Common myeloid progenitor, CD34-positive (primary cell): ENCODE measurements at regions not wholly inside any gene's neighbourhood (a gene's known extent, or its start where the extent isn't known, plus 50 kb on each side); places are given as distances from the start of the nearest gene placed in this dataset.

Experiments used
- CTCF ChIA-PET: fragments of 350-600 bp; sonication (Branson Sonifier 250); formaldehyde crosslinking; loops from one replicate; lab custom pipeline; 2021; ENCODE audit warnings: antibody characterized with exemption; lab: Charles Lee
- POLR2A ChIA-PET: fragments of 350-600 bp; sonication (Branson Sonifier 250); formaldehyde crosslinking; loops from one replicate; lab custom pipeline; 2021; ENCODE audit warnings: antibody characterized with exemption; lab: Charles Lee
- DNase-seq, 3 donors: peaks; one replicate each; pipeline versions ENCODE4 v3.0.0 to v3.0.0-alpha.2; 2013
- H3K27ac ChIP-seq, 2 experiments: 1 replicate in 1 of 2; 2 replicates in 1 of 2; pipeline ENCODE4 v1.7.0; 2013; ENCODE audit warnings: inconsistent platforms in 2 of 2, low read length in 2 of 2, mild to moderate bottlenecking in 2 of 2, low read depth in 1 of 2, moderate library complexity in 1 of 2; ENCODE audit not compliant: severe bottlenecking in 2 of 2, insufficient read depth in 1 of 2, poor library complexity in 1 of 2
- H3K27me3 ChIP-seq, 5 experiments: replicated peaks in 2 of 5; 1 replicate in 3 of 5; 2 replicates in 2 of 5; pipeline versions ENCODE4 v1.6.1 to v1.7.0; 2013; ENCODE audit warnings: low read length in 4 of 5, mild to moderate bottlenecking in 2 of 5, moderate library complexity in 2 of 5, inconsistent platforms in 1 of 5; ENCODE audit not compliant: insufficient read depth in 5 of 5, control insufficient read depth in 4 of 5
- H3K36me3 ChIP-seq, 4 experiments: 1 replicate in 2 of 4; 2 replicates in 2 of 4; pipeline versions ENCODE4 v1.6.1 to v1.7.0; 2013; ENCODE audit warnings: low read length in 3 of 4, control low read depth in 1 of 4, mild to moderate bottlenecking in 1 of 4; ENCODE audit not compliant: control insufficient read depth in 4 of 4, insufficient read depth in 4 of 4
- H3K4me1 ChIP-seq, 4 experiments: 1 replicate in 3 of 4; 2 replicates in 1 of 4; pipeline versions ENCODE4 v1.6.1 to v1.7.1; 2013; ENCODE audit warnings: low read length in 3 of 4, mild to moderate bottlenecking in 3 of 4, control low read depth in 1 of 4, inconsistent platforms in 1 of 4, moderate library complexity in 1 of 4; ENCODE audit not compliant: control insufficient read depth in 4 of 4, insufficient read depth in 4 of 4; ENCODE audit errors: control extremely low read depth in 1 of 4
- H3K4me3 ChIP-seq, 7 experiments: 1 replicate in 4 of 7; 2 replicates in 3 of 7; pipeline versions ENCODE4 v1.5.1 to v1.7.0; 2013; ENCODE audit warnings: mild to moderate bottlenecking in 7 of 7, low read length in 6 of 7, moderate library complexity in 6 of 7, inconsistent platforms in 2 of 7, low read depth in 2 of 7, control low read depth in 1 of 7; ENCODE audit not compliant: insufficient read depth in 4 of 7, control insufficient read depth in 1 of 7; ENCODE audit errors: extremely low read depth in 1 of 7
- H3K9me3 ChIP-seq, 5 experiments: 1 replicate in 4 of 5; 2 replicates in 1 of 5; pipeline versions ENCODE4 v1.6.1 to v1.7.1; 2013; ENCODE audit warnings: low read length in 4 of 5, mild to moderate bottlenecking in 2 of 5, inconsistent platforms in 1 of 5, low read depth in 1 of 5, moderate library complexity in 1 of 5; ENCODE audit not compliant: control insufficient read depth in 4 of 5, insufficient read depth in 2 of 5; ENCODE audit errors: control extremely low read depth in 1 of 5
- WGBS: methylation state at CpG from one replicate; pipeline ENCODE4 v1.1.5; 2013; ENCODE audit not compliant: insufficient coverage; 5-methylcytosine and 5-hydroxymethylcytosine counted together

- CTCF ChIA-PET, result no interaction called here
- POLR2A ChIA-PET, result no interaction called here
Observed at GRCh38 chr11:80613655-80614054, 1172.8 kb upstream of the TENM4 start.

GRCh38 chr11:80610516-80610915, 1169.7 kb upstream of the TENM4 start:
- no peaks in the 10 kb centered on the region for H3K36me3 ChIP-seq
- no peak for DNase-seq
- ChIA-PET POLR2A (no interaction called here), CTCF (no interaction called here)
- WGBS, result 92% methylated on average over 3 of the region's 7 CpGs
- no peaks in the 10 kb centered on the region for H3K27me3 ChIP-seq
- H3K9me3 ChIP-seq, result no peaks in the 10 kb centered on the region
- no peaks in the 10 kb centered on the region for H3K4me1 ChIP-seq
- no peak overlapping the region for H3K27ac ChIP-seq
- H3K4me3 ChIP-seq, result no peak overlapping the region

More at GRCh38 chr11:80613655-80614054, 1172.8 kb upstream of the TENM4 start:
- H3K27ac ChIP-seq, result no peak overlapping the region
- H3K4me3 ChIP-seq, result no peak overlapping the region
- no peaks in the 10 kb centered on the region for H3K36me3 ChIP-seq
- no peaks in the 10 kb centered on the region for H3K27me3 ChIP-seq
- DNase-seq, result no peak
- no peaks in the 10 kb centered on the region for H3K9me3 ChIP-seq
- H3K4me1 ChIP-seq, result no peaks in the 10 kb centered on the region
- WGBS, result 100% methylated on average over 1 of the region's 2 CpGs

- no CpG with 5 or more reads among the region's 2 CpGs for WGBS
- H3K4me1 ChIP-seq, result no peaks in the 10 kb centered on the region
Observed at GRCh38 chr11:80603472-80603871, 1162.6 kb upstream of the TENM4 start.

GRCh38 chr11:80598905-80599304, 1158.1 kb upstream of the TENM4 start:
- Histone ChIP-seq H3K4me3 (no peak overlapping the region), H3K27ac (no peak overlapping the region), H3K36me3 (no peaks in the 10 kb centered on the region), H3K9me3 (no peaks in the 10 kb centered on the region), H3K4me1 (no peaks in the 10 kb centered on the region), H3K27me3 (no peaks in the 10 kb centered on the region)
- no peak for DNase-seq
- POLR2A ChIA-PET, result no interaction called here
- CTCF ChIA-PET, result no interaction called here
- WGBS, result 85% methylated on average over 3 of the region's 6 CpGs

More at GRCh38 chr11:80603472-80603871, 1162.6 kb upstream of the TENM4 start:
- H3K27me3 ChIP-seq, result no peaks in the 10 kb centered on the region
- DNase-seq, result no peak
- CTCF ChIA-PET, result no interaction called here
- no peaks in the 10 kb centered on the region for H3K36me3 ChIP-seq
- H3K4me3 ChIP-seq, result no peak overlapping the region
- no peak overlapping the region for H3K27ac ChIP-seq
- H3K9me3 ChIP-seq, result no peaks in the 10 kb centered on the region
- POLR2A ChIA-PET, result no interaction called here

- H3K27ac ChIP-seq, result no peak overlapping the region
- DNase-seq, result no peak
- ChIA-PET POLR2A (no interaction called here), CTCF (interaction anchor here (0.9 kb wide), 1 partner anchor 343 kb away, joined by 4 read pairs; no protein-coding TSS in a partner anchor)
- H3K4me1 ChIP-seq, result no peaks in the 10 kb centered on the region
- H3K9me3 ChIP-seq, result no peaks in the 10 kb centered on the region
- H3K4me3 ChIP-seq, result no peak overlapping the region
- 100% methylated on average over 3 of the region's 3 CpGs for WGBS
- no peaks in the 10 kb centered on the region for H3K36me3 ChIP-seq
- H3K27me3 ChIP-seq, result no peaks in the 10 kb centered on the region
Observed at GRCh38 chr11:80596291-80596810, 1155.5 kb upstream of the TENM4 start.

- Histone ChIP-seq H3K4me3 (no peak overlapping the region), H3K36me3 (no peaks in the 10 kb centered on the region), H3K9me3 (no peaks in the 10 kb centered on the region), H3K27ac (no peak overlapping the region), H3K27me3 (no peaks in the 10 kb centered on the region), H3K4me1 (no peaks in the 10 kb centered on the region)
- peak in 1 of 3 donors; percentile 8 for DNase-seq
- ChIA-PET CTCF (no interaction called here), POLR2A (no interaction called here)
- 33% methylated on average over 2 of the region's 4 CpGs for WGBS
Observed at GRCh38 chr11:80595011-80595410, 1154.2 kb upstream of the TENM4 start.

GRCh38 chr11:80593648-80594374, 1153.0 kb upstream of the TENM4 start:
- ChIA-PET POLR2A (no interaction called here), CTCF (no interaction called here)
- H3K27ac ChIP-seq, result no peak overlapping the region
- H3K9me3 ChIP-seq, result no peaks in the 10 kb centered on the region
- 50% methylated on average over 2 of the region's 2 CpGs for WGBS
- H3K36me3 ChIP-seq, result no peaks in the 10 kb centered on the region
- no peaks in the 10 kb centered on the region for H3K27me3 ChIP-seq
- H3K4me3 ChIP-seq, result no peak overlapping the region
- peak in 1 of 3 donors; percentile 51 for DNase-seq
- no peaks in the 10 kb centered on the region for H3K4me1 ChIP-seq
